AML-193 (cell line): ENCODE measurements at regions not wholly inside any gene's neighbourhood (a gene's known extent, or its start where the extent isn't known, plus 50 kb on each side); places are given as distances from the start of the nearest gene placed in this dataset.
"Not testable (repeated sequence)": the region's sequence is repeated elsewhere in the genome, so short reads cannot be mapped to it uniquely, and the experiment has no call there.

Source experiments
- DNase-seq, 2 experiments: peaks; one replicate each; lab custom pipeline; 2025; lab: John Stamatoyannopoulos, UW

GRCh38 chr3:20478436-20478835, 292.4 kb upstream of the SGO1 start:
- DNase-seq = no peak

- DNase-seq = not testable (repeated sequence)
Observed at GRCh38 chr3:20464237-20464636, 278.2 kb upstream of the SGO1 start.

DNA sequence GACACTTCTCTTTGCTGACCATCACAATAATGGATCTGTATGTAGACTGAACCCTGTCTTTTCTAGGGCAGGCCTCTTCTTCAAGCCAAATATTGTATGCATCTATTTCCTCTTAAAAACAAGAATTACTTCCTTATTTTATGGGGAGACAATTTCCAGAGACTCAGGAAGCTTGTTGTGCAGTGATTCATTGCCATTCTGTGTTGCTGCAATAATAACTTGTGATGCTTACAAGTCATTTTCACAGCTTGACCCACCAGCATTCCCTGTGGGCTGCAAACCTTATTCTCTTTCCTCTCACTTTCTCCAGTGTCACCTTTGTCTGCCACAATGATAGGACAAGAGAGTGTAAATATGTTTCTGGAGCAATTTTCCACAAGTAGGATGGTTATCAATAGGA, 276.7 kb upstream of the SGO1 start:
- DNase-seq = no peak

DNA sequence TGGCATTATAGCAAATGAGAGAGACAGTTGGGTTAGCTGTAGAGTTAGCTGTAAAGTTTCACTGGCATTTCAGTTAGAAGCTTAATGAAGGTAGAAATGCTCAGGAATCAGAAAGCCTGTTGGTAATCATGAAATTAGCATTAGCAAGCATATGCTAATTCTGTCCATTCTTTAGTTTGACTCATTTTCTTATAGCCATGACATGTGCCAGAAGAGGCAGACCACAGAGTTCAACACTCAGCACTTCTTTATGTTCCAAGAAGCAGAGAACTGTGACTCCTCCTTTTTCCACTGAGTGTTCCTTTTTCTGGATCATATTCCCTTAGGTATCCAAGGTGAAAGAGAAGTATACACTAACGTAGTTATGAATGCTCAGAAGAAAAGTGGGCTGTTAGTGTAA, 276.2 kb upstream of the SGO1 start:
- no peak for DNase-seq

DNA sequence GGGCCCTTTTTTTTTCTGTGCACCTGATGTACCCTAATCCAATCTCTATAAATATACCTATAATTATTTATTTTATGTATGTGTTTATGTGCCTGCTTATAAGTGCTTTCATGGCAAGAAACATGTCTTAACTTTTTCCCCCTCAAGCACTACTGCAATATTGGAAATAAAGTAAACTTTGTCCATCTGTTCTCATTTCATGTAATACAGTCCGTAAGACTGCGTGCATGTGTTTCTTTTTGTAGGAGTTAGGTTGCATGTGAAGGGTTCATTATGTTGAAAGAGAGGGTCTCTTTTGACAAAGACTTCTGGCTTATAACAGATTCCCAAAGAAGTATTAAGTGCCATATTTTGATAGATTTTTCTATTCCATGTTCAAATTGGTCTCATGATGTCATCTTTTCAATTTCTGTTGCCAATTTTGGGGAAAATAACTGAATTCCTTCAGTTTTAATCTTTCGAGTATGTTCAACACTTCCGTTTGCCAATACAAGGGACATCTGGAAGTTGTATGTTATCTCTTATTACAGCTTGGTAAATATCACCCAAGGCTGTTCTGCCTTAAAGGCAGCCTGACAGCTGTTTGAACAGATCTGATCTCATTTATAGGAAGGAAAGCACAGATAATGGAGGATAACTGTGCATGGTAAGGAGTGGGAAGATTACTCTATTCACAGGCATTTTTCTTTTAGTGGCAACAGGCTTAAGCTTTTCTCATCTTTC, 273.1 kb upstream of the SGO1 start:
- DNase-seq = no peak

DNA sequence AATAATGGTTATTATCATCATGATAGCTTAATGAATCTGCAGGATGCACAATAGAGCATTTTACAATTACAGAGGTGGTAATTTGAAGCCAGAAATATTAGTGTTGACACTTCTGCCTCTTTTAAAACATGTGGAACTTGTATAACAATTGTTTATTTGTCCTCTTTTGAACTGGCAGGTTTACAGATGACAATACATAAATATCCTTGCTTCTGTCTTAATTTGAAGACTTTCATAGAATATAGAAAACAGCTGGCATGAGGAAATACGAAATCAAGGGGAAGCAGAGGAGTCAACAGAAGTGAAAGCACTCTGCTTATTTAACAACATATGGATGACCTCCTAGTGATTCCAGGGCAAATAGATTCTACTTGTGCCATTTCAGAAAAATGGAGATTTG, 270.5 kb upstream of the SGO1 start:
- DNase-seq = no peak

GRCh38 chr3:20451170-20451569, 265.2 kb upstream of the SGO1 start:
- no peak for DNase-seq

DNA sequence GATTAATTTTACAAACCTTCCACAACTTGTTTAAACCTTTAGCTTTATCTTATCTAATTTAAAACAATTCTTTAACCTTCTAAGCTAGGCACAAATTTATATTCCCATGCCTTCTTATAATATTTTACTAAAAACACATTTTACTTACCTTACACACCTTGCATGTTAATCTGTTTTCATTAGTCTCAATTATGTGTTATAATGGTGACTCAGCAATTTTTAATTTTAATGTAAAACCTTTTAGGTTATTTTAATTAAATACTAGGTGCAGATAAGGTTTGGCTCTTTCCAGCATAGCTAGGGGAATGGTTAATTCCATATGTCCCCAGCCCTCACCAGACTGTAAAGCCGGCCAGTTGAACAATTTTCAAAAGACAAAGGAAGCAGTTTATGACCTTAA, 264.6 kb upstream of the SGO1 start:
- DNase-seq = no peak

- DNase-seq = no peak
Observed at GRCh38 chr3:20442846-20443245, 256.8 kb upstream of the SGO1 start.

DNA sequence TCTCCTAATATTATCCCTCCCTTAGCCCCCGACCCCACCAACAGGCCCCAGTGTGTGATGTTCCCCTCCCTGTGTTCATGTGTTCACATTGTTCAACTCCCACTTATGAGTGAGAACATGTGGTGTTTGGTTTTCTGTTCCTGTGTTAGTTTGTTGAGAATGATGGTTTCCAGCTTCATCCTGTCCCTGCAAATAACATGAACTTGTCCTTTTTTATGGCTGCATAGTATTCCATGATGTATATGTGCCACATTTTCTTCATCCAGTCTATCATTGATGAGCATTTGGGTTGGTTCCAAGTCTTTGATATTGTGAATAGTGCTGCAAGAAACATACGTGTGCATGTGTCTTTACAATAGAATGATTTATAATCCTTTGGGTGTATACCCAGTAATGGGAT, 241.3 kb upstream of the SGO1 start:
- DNase-seq = not testable (repeated sequence)

DNA sequence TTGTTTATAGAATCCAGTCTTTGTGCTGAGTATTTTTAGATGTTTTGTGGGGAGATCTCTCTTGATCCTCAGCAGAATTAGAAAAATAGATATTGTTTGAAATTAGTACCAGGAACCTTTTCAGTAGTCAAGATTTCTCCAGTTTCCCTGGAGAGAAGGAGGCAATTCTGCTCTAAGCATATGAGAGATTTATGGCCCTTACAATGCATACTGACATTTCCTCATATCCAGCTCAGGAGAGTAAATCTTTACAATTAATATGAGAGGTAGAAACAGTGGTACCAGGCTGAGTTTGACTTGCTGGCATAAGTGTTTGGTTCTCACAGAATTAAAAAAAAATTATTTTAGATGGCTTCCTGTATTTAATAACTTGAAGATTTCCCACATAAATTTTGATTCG, 239.1 kb upstream of the SGO1 start:
- DNase-seq = no peak

DNA sequence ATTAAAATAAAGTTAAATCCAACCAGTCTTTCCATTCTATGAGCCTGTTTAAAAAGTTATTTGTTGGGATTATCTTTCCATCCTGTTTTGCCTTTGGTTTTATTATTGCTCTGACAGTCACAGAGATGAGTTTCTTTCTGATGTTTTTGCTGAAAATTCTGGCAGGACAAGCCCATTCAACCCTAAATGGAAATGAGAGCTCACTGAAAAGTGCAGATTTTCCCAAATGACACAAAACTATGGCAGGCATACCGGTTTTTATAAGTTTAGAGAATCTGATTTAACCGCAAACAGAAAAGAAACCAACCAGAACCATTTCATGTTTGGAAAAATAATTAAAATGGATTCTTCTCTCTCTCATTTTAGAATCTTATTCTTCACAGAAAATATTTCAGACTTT, 238.1 kb upstream of the SGO1 start:
- DNase-seq = no peak

DNA sequence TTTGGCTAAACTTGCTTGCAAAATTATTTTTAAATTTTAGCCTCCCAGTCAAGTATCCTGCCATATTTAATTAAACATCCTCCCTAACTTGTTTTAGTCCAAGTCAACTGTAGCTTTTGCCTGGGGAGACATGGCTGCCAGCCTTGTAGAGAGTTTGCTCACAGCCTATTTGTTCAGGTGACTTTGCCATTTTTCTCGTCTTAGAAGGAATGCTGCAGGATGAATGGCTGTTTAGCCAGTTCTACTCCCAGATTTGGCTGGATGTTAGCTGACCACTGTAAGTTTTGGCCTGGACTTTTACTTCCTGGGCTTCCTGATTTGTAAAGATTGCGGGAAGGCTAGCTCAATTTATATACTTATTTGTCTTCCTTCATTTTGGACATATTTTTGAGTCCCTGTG, 236.4 kb upstream of the SGO1 start:
- DNase-seq = no peak

DNA sequence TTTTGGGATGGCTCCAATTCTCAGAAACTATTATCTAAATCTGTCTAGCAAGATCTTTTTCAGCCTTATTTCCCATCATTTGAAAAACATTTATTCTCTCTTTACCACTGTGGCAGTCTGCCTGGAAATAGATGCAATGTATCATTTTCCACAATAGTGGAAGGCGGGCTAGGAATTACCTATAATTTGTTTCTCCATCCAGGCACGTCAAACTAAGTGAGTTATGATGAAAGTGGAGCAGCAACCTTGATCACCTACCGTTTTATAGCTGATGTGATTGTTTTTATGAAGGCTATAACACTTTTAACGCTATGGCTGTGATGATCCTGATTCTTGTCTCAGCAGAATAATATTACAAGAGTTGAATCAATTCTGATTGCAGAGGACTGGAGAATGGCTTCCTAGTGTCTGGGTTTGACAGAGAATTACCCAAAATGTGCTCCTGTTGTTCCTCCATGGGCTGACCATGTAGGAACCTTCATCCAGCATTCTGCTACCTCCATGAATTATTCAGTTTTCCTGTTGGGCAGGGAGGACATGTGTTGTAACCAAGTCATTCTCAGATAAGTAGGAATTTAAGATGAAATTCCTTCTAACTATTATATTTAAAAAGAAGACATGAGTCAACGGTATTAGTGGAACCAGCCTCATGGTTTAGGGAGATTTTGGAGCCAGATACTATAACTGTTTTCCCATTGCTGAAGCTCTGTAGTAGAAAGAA, 231.5 kb upstream of the SGO1 start:
- no peak for DNase-seq

DNA sequence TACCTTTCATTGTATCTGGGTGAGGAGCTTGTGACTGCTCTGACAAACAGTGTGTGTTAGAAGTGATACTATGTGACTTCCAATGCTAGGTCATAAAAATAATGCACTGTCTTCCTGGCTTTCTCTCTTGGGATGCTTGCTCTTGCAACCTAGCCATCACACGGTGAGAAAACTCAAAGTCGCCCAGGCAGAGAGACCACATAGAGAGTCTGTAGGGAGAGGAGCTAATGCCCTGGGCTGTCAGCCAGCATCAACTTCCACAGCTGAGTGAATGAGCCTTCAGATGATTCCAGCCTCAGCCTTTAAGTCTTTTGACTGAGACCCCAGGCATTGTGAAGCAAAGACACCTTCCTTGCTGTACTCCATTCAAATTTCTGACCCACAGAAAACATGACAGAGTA, 220.6 kb upstream of the SGO1 start:
- no peak for DNase-seq

DNA sequence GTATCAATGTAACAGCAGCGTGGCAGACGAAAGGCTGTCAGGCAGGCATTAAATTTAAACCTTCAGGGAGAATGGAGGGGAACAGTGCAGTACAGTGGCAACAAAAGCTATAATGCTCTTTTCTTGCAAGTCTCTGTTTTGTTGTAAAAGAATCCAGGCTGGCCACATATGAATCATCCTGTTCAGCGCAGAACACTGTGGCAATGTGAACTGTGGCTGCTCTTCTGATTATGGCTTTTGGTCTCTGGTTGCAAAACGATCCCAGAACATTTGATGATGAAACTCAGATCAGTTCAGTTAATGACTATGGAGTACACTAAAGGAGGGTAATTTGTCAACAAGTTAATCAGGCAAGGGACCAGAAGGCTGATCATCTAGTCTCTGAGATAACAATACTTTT, 219.7 kb upstream of the SGO1 start:
- no peak for DNase-seq

DNA sequence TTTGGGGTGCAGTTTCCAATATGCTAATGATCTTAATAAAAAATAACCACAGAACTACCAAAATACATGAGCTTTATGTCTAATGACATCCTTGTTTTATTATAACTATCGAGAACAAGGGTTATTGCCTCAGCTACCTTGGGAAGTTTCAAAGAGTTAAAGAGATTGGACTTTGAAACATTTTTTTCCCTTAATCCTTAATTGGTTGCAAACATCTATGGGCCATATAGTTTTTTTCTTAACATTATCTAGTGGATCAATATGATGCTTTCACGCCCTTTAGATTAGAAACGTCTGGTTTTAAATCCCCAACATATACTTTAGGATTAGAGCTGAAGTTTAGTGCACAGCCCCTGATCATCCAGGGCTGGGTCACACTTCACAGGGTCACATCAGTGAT, 219.2 kb upstream of the SGO1 start:
- no peak for DNase-seq

DNA sequence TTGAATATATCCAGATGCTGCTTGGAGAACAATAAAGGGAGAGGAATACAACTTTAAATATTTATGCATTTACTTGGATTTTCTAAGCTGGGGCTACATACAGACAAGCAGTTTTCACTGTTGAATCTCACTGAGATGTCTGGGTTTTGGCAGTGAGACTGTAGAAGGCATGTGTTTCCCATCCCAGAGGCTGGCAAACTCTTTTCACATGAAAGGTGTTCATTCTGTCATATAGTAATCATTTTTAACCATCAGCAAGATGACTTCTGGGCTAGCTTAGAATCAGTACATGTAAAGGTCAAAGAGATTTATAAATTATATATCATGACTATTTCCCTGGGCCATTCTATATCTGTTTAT, 218.7 kb upstream of the SGO1 start:
- DNase-seq = no peak

DNA sequence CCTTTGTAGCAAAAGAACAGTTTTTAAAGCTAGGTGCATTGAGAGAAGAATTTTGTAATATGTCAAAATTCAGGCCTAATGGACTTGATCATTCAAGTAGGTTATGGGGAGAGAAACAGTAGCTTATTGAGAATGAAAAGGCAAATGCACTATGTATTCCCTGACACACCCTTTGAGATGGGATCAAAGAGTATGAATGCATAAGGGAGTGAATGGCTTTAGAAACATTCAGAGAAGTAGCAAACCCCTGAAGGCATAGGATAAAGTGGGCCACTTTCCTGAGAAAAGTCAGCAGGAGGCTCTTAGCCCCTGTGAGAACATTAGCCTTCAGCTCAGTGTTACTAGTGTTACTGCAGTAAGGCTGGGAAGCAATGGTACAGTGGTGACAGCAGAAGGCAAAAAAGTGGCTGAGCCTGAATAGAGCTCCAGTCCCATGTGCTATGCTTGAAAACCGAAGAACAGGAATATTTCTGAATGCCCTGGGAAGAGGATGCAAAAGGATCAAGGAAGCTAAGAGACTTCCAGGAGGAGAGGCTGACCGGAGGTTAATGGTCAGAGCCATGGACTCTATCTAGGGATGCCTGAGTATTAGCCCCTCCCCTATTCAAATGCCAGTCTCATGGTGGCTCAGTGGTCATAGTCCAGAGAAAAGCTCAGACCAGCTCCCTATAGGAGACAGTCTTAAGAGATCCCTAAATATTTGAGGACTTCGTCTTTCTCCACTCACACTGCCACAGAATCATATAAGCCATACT, 218.2 kb upstream of the SGO1 start:
- DNase-seq = no peak

- no peak for DNase-seq
Observed at GRCh38 chr3:20401253-20401652, 215.2 kb upstream of the SGO1 start.

DNA sequence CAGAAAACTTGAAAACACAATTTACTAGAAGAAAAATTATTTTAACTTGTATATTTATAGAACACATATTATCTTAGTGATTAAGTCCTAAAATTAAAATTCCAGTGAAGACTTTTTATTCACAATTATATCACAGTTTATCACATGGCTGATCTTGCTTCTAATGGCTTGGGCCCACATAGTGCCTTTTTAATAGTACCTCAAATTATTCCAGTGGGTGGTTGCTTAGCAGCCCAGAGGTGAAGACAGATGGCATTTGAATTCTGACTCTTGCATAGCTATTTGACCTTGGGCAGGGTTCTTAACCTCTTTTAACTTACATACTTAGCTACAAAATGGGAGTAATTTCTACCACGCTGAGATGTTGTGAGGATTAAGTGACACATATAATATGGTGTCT, 214.7 kb upstream of the SGO1 start:
- DNase-seq = no peak

GRCh38 chr3:20400281-20400680, 214.3 kb upstream of the SGO1 start:
- no peak for DNase-seq

DNA sequence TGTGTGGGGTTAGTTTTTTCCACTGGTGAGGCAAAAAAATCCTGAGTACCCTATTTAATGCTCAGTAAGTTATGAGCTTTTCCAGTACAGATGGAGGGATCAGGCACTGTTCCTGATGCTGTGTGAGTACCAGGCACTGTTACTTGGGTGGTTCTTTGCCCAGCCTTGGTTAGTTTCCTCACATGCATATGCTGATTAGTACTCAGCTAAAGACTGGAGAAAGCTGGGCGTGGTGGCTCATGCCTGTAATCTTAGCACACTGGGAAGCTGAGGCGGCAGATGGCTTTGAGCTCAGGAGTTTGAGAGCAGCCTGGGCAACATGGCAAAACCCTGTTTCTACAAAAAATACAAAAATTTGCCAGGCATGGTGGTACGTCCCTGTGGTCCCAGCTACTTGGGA, 210.3 kb upstream of the SGO1 start:
- no peak for DNase-seq
